GM12878 (cell line): ENCODE measurements at regions not wholly inside any gene's neighbourhood (a gene's known extent, or its start where the extent isn't known, plus 50 kb on each side); places are given as distances from the start of the nearest gene placed in this dataset.

Experiments
- ATAC-seq: fragments of 200-7000 bp; cut with Tn5 transposase; 3 replicates; pipeline ENCODE4 v1.9.1; 2020; ENCODE audit warnings: mild to moderate bottlenecking, moderate library complexity
- BruUV-seq: library from RNA; stranded (reverse); fragments of 400-500 nt; replicated peaks from 2 replicates; lab custom pipeline; 2021; lab: Mats Ljungman, UMichigan
- CTCF ChIA-PET: fragments of 300-600 bp; sonication (Branson Sonifier 250); formaldehyde crosslinking; extraction: SDS; loops from one replicate; lab custom pipeline; 2021; ENCODE audit warnings: inconsistent platforms; lab: Yijun Ruan, JAX
- POLR2A ChIA-PET: fragments of 350-600 bp; formaldehyde crosslinking; extraction: SDS; loops from one replicate; lab custom pipeline; 2021; ENCODE audit warnings: inconsistent platforms; lab: Charles Lee
- RAD21 ChIA-PET: fragments of 300-600 bp; sonication (Branson Sonifier 250); formaldehyde crosslinking; loops from one replicate; lab custom pipeline; 2023; ENCODE audit warnings: antibody characterized with exemption; ENCODE audit not compliant: unreplicated experiment; lab: Charles Lee
- SMC1A ChIA-PET: fragments of 300-600 bp; sonication (Branson Sonifier 250); formaldehyde crosslinking; loops from one replicate; lab custom pipeline; 2023; ENCODE audit not compliant: unreplicated experiment, uncharacterized antibody; lab: Charles Lee
- DNase-seq: peaks from one replicate; pipeline ENCODE4 v3.0.0-alpha.2; 2011; ENCODE audit warnings: low read depth, low spot score
- FAIRE-seq: peaks from 3 replicates; lab custom pipeline; 2011; peaks lifted over from hg19 to GRCh38; lab: Jason Lieb, UNC
- H2AFZ ChIP-seq: 2 replicates; pipeline ENCODE4 v1.6.0; 2011; ENCODE audit warnings: low read depth, low read length, control low read depth; ENCODE audit not compliant: control insufficient read depth
- H3K27ac ChIP-seq: 2 replicates; pipeline ENCODE4 v1.5.1; 2011; ENCODE audit warnings: control low read depth; ENCODE audit not compliant: control insufficient read depth, insufficient read depth
- H3K27me3 ChIP-seq, 2 experiments: replicated peaks in 1 of 2; 2 replicates each; pipeline versions ENCODE4 v1.6.0 to v1.6.1; 2011; ENCODE audit warnings: low read length in 1 of 2; ENCODE audit not compliant: control insufficient read depth in 2 of 2, insufficient read depth in 2 of 2
- H3K36me3 ChIP-seq, 2 experiments: 2 replicates each; pipeline ENCODE4 v1.5.1; 2011; ENCODE audit warnings: low read length in 1 of 2; ENCODE audit not compliant: control insufficient read depth in 2 of 2, insufficient read depth in 2 of 2
- H3K4me1 ChIP-seq: 2 replicates; pipeline ENCODE4 v1.6.1; 2011; ENCODE audit warnings: mild to moderate bottlenecking, low read length, moderate library complexity, mixed read lengths; ENCODE audit not compliant: control insufficient read depth, insufficient read depth
- H3K4me2 ChIP-seq: 2 replicates; pipeline ENCODE4 v1.6.0; 2011; ENCODE audit warnings: control low read depth; ENCODE audit not compliant: control insufficient read depth, insufficient read depth
- H3K4me3 ChIP-seq: fragments of 200-600 bp; sonication (generic); 2 replicates; pipeline ENCODE4 v1.5.1; 2016
- H3K79me2 ChIP-seq: 2 replicates; pipeline ENCODE4 v1.6.0; 2011; ENCODE audit warnings: low read length; ENCODE audit not compliant: control insufficient read depth, insufficient read depth
- H3K9ac ChIP-seq: 2 replicates; pipeline ENCODE4 v1.8.0; 2011; ENCODE audit warnings: low read length, control low read depth, mixed read lengths; ENCODE audit not compliant: control insufficient read depth, insufficient read depth
- H3K9me3 ChIP-seq: replicated peaks from 3 replicates; pipeline ENCODE4 v1.5.1; 2011; ENCODE audit warnings: mild to moderate bottlenecking, low read length; ENCODE audit not compliant: control insufficient read depth, insufficient read depth
- H4K20me1 ChIP-seq: 2 replicates; pipeline ENCODE4 v1.6.0; 2011; ENCODE audit not compliant: control insufficient read depth, insufficient read depth
- ASH2L ChIP-seq: fragments of 300-600, 200-600 bp; sonication (generic); IDR thresholded peaks from 2 replicates; pipeline ENCODE4 v1.6.1; 2017; ENCODE audit warnings: low read depth, mild to moderate bottlenecking, borderline replicate concordance
- DPF2 ChIP-seq: fragments of 450-650 bp; IDR thresholded peaks from 2 replicates; pipeline ENCODE4 v1.6.1; 2017; ENCODE audit warnings: mild to moderate bottlenecking
- EZH2 ChIP-seq: IDR thresholded peaks from 2 replicates; pipeline ENCODE4 v1.6.1; 2012; ENCODE audit warnings: low read depth, mild to moderate bottlenecking, control low read depth, inconsistent platforms, low read length, borderline replicate concordance; ENCODE audit not compliant: control insufficient read depth
- GABPA ChIP-seq: IDR thresholded peaks from 2 replicates; pipeline ENCODE4 v1.6.1; 2014; ENCODE audit warnings: antibody characterized with exemption, low read depth, mild to moderate bottlenecking, inconsistent platforms
- KDM1A ChIP-seq: fragments of 200-600 bp; sonication (generic); IDR thresholded peaks from 2 replicates; pipeline ENCODE4 v1.6.1; 2016; ENCODE audit warnings: borderline replicate concordance
- NR2F1 ChIP-seq: fragments of 450-650 bp; conservative IDR thresholded peaks from 2 replicates; pipeline ENCODE4 v1.6.1; 2017; ENCODE audit warnings: mild to moderate bottlenecking
- POU2F2 ChIP-seq: IDR thresholded peaks from 3 replicates; pipeline ENCODE4 v1.6.1; 2011; ENCODE audit warnings: low read depth, mild to moderate bottlenecking, low read length, borderline replicate concordance
- RELA ChIP-seq: fragments of 450-650 bp; IDR thresholded peaks from 2 replicates; pipeline ENCODE4 v1.8.0; 2014; ENCODE audit warnings: borderline replicate concordance; ENCODE audit not compliant: partially characterized antibody
- REST ChIP-seq: IDR thresholded peaks from 2 replicates; pipeline ENCODE4 v1.6.1; 2012; ENCODE audit warnings: mild to moderate bottlenecking, low read depth, low read length
- SIN3A ChIP-seq: IDR thresholded peaks from 2 replicates; pipeline ENCODE4 v1.6.1; 2012; ENCODE audit warnings: low read depth, low read length, improper control_type of control experiment
- SIX5 ChIP-seq: IDR thresholded peaks from 2 replicates; pipeline ENCODE4 v1.6.1; 2011; ENCODE audit warnings: mild to moderate bottlenecking, low read depth, low read length, moderate library complexity; ENCODE audit not compliant: severe bottlenecking
- TARDBP ChIP-seq: IDR thresholded peaks from 2 replicates; pipeline ENCODE4 v1.6.1; 2016; ENCODE audit warnings: borderline replicate concordance
- ZBED1 ChIP-seq: IDR thresholded peaks from 2 replicates; pipeline ENCODE4 v1.6.1; 2016; ENCODE audit warnings: borderline replicate concordance
- in situ Hi-C: fragments of 300-500 bp; cut with MboI; formaldehyde crosslinking; loops from 9 replicates; pipeline ENCODE4 v1.14.3; 2018; ENCODE audit warnings: mixed read lengths
- intact Hi-C: fragments of 100-400 bp; cut with micrococcal nuclease; formaldehyde crosslinking; loops from one replicate; pipeline ENCODE4 v1.14.2; 2022; ENCODE audit not compliant: unreplicated experiment
- TF ChIP-seq, protein P1 (sequence below): fragments of 450-650 bp; IDR thresholded peaks from 2 replicates; pipeline ENCODE4 v1.6.1; 2016; ENCODE audit warnings: mild to moderate bottlenecking

GRCh38 chr4:78665216-78665770, 110.9 kb upstream of the BMP2K start:
- no peak for FAIRE-seq
- ChIA-PET SMC1A (interaction anchor here (0.8 to 4.6 kb wide), 6 partner anchors 8 to 71 kb away, joined by 3 to 16 read pairs (median 6); no protein-coding TSS in a partner anchor), RAD21 (interaction anchor here (0.6 to 1.7 kb wide), 2 partner anchors 198 to 199 kb away, joined by 4 to 7 read pairs; no protein-coding TSS in a partner anchor), CTCF (interaction anchor here (0.6 to 1.2 kb wide), 2 partner anchors 19 to 42 kb away, joined by 3 to 4 read pairs; no protein-coding TSS in a partner anchor), POLR2A (interaction anchor here (1.0 kb wide), 1 partner anchor 40 kb away, joined by 4 read pairs; no protein-coding TSS in a partner anchor)
- Histone ChIP-seq H3K9me3 (no peaks in the 10 kb centered on the region; the same call in 2 of the 3 replicates), H3K27me3 (peaks cover 0 to 1% of the 10 kb centered on the region in 2 experiments; a peak in 1 of 4 replicates), H3K4me3 (no peak overlapping the region), H3K9ac (no peak overlapping the region), H3K36me3 (no peaks in the 10 kb centered on the region), H3K27ac (no peak overlapping the region), H3K4me2 (no peak overlapping the region), H2AFZ (no peak overlapping the region), H3K79me2 (no peaks in the 10 kb centered on the region), H3K4me1 (peaks cover 27% of the 10 kb centered on the region), H4K20me1 (no peaks in the 10 kb centered on the region)
- no peak for ATAC-seq
- BruUV-seq, result no TSS peak
- TF ChIP-seq SIN3A (no peak), POU2F2 (no peak), ZBED1 (no peak), SIX5 (no peak), REST (no peak), ASH2L (no peak), NR2F1 (no peak), EZH2 (no peak), KDM1A (no peak), RELA (no peak), DPF2 (no peak), TARDBP (no peak), GABPA (no peak)
- TF ChIP-seq, protein P1, sequence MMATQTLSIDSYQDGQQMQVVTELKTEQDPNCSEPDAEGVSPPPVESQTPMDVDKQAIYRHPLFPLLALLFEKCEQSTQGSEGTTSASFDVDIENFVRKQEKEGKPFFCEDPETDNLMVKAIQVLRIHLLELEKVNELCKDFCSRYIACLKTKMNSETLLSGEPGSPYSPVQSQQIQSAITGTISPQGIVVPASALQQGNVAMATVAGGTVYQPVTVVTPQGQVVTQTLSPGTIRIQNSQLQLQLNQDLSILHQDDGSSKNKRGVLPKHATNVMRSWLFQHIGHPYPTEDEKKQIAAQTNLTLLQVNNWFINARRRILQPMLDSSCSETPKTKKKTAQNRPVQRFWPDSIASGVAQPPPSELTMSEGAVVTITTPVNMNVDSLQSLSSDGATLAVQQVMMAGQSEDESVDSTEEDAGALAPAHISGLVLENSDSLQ, result no peak
- intact Hi-C loops, result no loop called here
- in situ Hi-C loops, result no loop called here
- no peak for DNase-seq
